ENCODE measurements at regions not wholly inside any gene's neighbourhood (a gene's known extent, or its start where the extent isn't known, plus 50 kb on each side); places are given as distances from the start of the nearest gene placed in this dataset.

GRCh38 chr17:77723071-77723908, 235.2 kb upstream of the TNRC6C start:
- TF ChIP-seq CTCF (IDR thresholded peaks at IDR 0.05) (no peak), POLR2A (IDR thresholded peaks at IDR 0.05) (no peak)
